ENCODE measurements at regions not wholly inside any gene's neighbourhood (a gene's known extent, or its start where the extent isn't known, plus 50 kb on each side); places are given as distances from the start of the nearest gene placed in this dataset.
"Not testable (repeated sequence)": the region's sequence is repeated elsewhere in the genome, so short reads cannot be mapped to it uniquely, and the experiment has no call there.

DNA sequence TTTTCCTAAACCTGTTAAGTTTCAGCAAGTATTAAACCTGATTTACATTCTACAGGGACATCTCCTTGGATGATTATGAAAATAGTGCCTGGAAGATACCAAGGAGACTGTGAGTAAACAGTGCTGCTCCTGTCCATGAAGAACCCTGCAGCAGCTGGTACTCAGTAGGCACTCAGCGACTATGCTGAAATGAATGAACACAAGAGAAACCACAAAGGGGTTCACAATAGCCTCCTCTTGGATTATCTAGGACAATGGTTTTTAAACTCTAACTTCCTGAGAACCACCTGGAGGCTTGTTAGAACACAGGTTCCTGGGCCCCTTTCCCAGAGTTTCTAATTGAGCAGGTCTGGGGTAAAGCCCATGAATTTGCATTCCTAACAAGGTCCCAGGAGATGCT, 488.4 kb upstream of the UBE2E2 start:
- DNase-seq, result no peak

DNA sequence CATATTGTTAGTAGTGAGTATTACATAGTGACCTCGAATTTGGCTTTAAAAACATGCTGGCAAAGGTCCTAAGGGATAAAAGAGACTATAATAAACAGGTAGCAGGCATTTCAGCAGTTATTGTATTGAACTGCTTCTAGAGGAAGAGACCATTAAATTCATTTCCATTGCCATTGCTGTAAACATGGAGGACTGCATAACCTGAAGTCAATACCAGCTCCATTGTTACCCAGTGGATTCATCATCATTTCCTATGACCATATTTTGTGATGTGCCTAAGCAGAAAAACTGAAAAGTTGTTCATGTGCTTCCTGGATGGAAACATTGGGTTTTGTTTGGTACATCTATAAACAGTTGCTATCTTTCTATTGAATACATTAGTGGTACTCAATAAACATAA, 482.5 kb upstream of the UBE2E2 start:
- no peak for DNase-seq

DNA sequence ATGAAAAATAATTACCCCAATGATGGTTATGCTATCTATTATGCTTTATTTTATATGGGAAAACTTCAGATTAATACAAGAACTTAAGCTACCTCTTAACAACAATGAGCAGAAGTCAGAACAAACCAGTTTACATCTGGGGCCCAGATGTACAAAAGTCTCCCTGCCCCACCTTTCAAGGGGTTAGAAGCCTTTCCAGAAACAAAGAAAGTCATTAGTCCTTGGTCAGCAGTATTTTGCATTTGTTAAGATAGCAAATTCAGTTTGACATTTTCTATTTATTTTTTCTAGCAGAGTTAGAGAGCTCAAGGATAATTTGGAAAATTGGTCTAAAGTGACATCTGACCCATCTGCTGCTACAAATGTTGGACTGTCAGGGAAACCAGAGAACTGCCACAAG, 478.7 kb upstream of the UBE2E2 start:
- DNase-seq, result no peak

GRCh38 chr3:22728406-22728805, 474.7 kb upstream of the UBE2E2 start:
- no peak for DNase-seq

DNA sequence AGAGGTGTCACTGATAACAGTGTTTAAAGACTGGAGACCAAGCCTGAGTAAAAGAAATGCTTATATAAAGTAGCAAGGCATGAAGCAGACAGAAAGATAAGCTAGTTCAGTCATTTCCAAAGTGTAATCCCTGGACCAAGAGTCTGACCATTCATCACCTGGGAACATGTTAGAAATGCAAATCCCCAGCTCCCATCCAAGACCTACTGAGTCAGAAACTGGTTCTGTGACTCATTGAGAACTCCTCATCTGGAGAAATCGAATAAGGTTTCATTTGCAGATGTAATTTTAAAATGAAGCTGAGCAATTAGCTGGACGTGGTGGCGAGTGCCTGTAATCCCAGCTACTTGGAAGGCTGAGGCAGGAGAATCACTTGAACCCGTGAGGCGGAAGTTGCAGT, 473.9 kb upstream of the UBE2E2 start:
- no peak for DNase-seq

DNA sequence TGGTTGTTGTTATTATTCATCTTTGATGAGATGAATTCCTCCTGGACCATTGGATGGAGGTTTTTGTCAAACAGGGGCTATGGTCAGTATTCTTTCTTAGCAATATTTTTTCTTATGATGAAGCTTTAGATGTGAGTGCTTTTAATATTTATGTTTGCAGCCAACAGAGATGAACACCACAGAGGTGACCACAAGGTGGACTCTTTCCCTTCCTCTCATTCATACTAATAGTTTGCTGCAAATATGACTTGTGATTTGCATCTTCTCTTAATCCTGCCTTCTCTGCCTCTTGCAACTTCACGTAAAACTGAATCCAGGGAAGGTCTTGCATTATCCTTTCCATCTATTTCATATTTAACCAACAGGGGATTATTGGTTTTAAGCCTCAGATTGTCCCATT, 473.1 kb upstream of the UBE2E2 start:
- DNase-seq, result no peak

DNA sequence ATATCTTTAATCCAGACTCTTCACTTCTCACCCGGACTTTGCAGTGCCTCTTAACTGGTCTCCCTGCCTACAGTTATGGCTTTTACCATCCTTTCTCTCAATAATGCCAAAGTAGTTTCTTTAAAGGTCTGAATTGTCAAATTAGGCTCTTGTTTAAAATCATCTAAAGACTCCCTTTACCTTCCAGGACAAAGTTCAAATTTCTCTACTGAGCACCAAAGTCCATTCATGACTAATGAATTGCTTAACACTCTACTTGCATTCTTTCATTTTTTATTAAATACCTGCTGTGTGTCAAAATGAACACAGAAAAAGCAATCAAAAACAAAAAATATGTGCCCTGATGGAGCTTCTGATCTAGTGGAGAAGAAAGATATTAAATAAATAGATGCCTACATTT, 472.4 kb upstream of the UBE2E2 start:
- no peak for DNase-seq

DNA sequence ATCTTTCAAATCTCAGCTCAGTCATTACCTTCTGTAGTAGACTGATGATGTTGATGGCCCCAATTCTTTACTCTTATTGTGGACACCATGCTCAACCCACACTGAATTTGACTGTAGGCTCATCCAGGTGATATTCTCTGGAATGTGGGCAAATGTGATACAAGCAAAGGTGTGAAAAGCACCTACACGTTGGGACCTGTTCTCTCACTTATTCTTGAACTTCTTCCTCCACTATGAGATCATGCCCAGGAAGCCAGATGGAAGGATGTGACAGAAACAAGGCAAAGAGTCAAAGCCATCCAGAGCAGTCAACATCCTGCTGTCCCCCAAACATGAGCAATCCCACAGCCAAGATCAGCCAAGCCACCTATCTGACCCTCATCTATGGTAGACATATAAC, 471.2 kb upstream of the UBE2E2 start:
- DNase-seq, result no peak

GRCh38 chr3:22732641-22733040, 470.5 kb upstream of the UBE2E2 start:
- DNase-seq, result no peak

- no peak for DNase-seq
These were observed 468.9 kb upstream of the UBE2E2 start for GRCh38 chr3:22734207-22734606.

GRCh38 chr3:22734756-22735155, 468.4 kb upstream of the UBE2E2 start:
- DNase-seq, result no peak

GRCh38 chr3:22735373-22735772, 467.8 kb upstream of the UBE2E2 start:
- no peak for DNase-seq

DNA sequence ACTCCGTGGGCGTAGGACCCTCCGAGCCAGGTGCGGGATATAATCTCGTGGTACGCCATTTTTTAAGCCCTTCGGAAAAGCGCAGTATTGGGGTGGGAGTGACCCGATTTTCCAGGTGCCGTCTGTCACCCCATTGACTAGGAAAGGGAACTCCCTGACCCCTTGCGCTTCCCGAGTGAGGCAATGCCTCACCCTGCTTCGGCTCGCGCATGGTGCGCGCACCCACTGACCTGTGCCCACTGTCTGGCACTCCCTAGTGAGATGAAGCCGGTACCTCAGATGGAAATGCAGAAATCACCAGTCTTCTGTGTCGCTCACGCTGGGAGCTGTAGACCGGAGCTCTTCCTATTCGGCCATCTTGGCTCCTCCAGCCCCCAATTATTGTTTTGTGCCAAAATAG, 459.7 kb upstream of the UBE2E2 start:
- not testable (repeated sequence) for DNase-seq

GRCh38 chr3:22745321-22745720, 457.8 kb upstream of the UBE2E2 start:
- DNase-seq, result no peak

DNA sequence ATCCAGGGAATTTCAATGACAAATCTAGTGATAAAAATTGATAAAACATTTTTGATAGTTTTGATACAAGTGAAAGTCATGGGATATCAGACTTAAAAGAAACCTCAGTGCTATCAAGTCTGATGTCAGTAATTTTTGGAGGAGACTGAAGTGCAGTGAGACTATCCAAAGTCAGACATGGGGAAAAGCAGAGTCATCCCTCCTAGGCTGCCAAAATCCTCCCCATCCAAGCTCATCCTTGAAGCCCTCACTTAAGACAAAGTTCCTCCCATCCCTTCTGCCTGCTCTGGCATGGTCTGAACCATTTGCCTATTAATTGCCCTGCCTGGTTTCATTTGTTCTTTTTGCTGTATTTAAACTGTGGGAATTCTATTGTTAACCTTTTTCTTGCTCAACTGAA, 456.9 kb upstream of the UBE2E2 start:
- DNase-seq, result no peak

DNA sequence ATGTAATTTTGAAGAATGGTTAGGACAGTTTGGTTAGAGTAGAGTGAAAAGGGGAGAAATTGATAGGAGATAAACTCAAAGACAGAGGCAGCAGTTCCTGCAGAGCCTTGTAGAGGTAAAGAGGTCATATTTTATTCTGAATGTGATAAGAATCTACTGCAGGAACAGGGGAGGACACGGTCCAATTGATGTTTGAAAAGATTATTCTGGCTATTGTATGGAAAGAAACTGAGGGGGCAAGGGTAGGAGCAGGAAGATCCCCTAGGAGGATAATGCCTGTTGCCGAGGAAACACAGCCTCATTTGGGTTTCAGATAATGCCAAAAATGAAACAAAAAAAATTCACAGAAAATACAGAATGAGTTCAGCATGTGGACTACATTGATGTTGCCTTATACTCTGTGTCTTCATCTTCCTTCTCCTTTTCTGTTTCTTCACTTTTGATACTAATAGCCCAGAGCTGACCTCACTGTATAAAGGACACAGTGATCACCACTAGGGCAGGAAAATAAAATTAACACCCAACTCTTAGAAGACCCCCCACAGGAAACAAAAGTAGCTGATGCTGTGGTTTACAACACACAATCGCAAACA, 454.6 kb upstream of the UBE2E2 start:
- DNase-seq, result no peak

DNA sequence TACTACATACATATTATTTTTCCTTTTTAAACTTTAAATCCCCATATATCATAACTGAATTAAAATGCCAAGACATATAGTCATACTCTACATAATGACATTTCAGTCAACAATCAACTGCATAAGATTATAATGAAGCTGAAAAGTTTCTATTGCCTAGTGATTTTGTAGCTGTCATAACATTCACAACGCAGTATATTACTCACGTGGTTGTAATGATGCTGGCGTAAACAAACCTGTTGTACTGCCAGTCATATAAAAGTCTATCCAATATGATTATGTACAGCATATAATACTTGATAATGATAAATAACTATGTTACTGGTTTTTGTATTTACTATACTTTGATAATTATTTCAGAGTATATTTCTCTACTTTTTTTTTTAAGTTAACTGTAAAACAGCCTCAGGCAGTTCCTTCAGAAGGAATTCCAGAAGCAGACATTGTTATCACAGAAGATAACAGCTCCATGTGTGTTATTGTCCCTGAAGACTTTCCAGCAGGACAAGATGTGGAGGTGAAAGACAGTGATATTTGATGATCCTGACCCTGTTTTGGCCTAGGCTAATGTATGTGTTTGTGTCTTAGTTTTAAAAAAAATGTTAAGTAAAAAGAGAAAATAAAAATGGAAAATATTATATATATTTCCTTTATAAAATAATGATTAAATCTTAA, 443.4 kb upstream of the UBE2E2 start:
- DNase-seq, result no peak

DNA sequence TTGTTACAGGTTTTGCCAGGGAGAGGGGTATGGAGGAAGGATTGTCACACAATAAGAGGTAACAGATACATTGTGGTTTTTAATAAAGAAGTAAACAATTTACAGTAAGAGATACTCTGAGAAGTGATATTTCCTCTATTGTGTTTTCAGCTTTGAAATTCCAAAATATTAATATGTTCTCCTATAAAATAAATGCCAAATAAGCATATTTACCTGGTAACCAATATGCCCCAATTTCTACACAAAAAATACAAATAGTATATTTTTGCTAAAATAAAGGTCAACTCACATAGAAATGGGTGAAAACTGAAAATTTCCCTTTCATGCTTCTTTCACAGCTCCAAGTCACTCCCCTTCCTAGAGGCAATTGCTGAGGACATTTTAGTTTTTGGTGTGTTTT, 437.4 kb upstream of the UBE2E2 start:
- DNase-seq, result no peak

DNA sequence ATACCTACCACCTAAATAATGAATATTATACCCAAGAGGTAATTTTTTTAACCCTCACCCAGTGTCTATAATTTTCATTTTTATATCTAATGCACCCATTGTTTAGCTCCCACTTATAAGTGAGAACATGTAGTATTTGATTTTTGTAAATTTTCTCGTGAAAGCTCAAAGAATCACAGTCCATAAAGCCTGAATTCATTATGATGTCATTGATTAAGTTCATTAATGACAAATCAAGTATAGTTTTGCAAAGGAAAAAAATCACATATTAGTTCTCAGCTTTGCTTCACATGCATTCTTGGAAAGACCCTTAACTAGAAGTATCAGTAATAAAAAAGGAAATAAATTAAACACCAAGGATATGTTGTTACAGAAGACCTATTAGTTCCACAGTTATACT, 425.3 kb upstream of the UBE2E2 start:
- DNase-seq, result no peak

GRCh38 chr3:22779737-22780136, 423.4 kb upstream of the UBE2E2 start:
- no peak for DNase-seq

DNA sequence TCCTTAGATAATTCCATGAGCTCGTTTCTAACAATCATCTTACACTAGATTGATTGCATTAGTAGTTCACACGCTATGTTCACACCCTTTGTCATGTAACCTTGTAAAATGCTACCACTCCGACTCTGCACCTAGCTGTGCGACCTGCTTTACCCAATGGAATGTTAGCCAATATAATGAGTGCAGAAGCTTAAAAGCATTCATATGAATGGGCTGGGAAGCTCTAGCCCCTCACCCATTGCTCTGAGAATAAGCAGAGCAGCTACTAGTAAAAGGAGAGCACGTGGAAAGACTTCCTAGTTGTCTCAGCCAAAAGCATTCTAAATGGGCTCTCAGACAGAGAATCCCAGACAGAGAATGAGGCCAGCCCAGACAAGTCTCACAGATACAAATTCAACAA, 410.6 kb upstream of the UBE2E2 start:
- no peak for DNase-seq

GRCh38 chr3:22795917-22796316, 407.2 kb upstream of the UBE2E2 start:
- DNase-seq, result no peak

DNA sequence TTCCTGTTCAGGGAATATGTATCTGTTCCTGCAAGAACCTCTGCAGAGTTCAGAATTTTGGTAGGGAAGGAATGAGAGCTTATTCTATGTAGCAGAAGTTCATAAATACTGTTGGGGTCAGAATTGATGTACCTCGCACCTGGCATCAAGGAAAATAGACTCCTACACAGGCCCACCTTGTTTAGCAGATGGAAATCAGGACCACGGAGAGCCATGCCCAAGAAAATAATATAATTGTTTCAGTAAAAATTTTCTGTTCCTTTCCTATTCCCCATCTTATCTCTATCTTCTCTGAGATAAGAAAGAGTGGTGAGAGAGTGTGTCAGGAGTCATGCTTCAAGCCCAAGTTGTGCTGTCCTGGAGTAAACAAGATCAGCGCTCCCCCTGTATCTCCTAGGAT, 404.7 kb upstream of the UBE2E2 start:
- DNase-seq, result no peak

DNA sequence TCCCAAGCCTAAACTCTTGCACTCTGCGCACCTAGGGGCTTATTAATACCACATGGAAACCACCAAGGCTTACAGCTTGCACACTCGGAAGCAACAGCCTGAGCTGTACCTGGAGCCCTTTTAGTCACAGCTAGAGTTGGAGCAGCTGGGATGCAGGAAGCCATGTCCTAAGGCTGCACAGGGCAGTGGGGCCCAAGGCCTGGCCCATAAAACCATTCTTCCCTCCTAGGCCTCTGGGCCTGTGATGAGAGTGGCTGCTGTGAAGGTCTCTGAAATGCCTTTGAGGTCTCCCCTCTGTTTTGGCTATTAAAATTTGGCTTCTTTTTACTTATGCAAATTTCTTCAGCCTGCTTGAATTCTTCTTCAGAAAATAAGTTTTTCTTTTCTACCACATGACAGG, 383.9 kb upstream of the UBE2E2 start:
- no peak for DNase-seq

DNA sequence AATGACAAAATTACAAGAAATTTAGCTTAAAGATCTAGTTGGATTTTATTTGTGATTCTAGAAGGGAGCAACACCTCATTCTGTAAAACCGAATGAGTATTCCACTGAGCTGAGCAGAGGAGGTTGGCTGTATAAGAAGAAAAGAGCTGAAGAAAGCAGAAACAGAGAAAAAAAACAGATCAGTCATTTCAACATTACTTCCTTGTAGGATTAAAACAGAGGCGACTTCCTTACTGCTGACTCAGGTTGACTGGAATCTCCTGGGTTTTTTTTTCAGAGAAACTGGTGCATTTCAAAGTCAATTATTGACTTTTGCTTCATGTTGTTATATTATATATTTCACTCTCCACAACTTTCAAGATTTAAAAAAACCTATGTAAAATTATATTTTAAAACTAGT, 368.1 kb upstream of the UBE2E2 start:
- DNase-seq, result no peak
